ENCODE measurements at regions not wholly inside any gene's neighbourhood (a gene's known extent, or its start where the extent isn't known, plus 50 kb on each side); places are given as distances from the start of the nearest gene placed in this dataset.

DNA sequence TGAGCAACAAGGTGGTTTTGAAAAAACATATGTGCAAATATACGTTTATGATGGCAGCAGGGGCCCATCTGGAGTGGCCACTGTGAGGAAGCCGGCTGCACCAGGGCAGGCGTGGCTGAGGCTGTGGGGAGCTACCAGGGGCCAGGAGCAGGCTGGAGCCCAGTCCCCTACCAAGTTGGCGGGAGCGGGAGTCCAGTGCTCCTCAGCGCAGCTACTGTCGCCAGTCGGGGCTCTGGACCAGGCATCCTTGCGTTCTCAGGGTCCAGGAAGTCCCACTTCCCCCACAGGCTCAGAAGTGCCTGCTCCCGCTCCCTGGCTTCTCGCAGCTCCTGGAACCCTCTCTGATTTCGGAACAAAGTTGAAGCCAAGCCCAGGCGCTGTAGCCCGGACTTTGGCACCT lies 1377.5 kb upstream of the FLRT2 start:
- TF ChIP-seq, protein P1, sequence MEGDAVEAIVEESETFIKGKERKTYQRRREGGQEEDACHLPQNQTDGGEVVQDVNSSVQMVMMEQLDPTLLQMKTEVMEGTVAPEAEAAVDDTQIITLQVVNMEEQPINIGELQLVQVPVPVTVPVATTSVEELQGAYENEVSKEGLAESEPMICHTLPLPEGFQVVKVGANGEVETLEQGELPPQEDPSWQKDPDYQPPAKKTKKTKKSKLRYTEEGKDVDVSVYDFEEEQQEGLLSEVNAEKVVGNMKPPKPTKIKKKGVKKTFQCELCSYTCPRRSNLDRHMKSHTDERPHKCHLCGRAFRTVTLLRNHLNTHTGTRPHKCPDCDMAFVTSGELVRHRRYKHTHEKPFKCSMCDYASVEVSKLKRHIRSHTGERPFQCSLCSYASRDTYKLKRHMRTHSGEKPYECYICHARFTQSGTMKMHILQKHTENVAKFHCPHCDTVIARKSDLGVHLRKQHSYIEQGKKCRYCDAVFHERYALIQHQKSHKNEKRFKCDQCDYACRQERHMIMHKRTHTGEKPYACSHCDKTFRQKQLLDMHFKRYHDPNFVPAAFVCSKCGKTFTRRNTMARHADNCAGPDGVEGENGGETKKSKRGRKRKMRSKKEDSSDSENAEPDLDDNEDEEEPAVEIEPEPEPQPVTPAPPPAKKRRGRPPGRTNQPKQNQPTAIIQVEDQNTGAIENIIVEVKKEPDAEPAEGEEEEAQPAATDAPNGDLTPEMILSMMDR (IDR thresholded peaks at IDR 0.05): no peak
- TF ChIP-seq, protein P2, sequence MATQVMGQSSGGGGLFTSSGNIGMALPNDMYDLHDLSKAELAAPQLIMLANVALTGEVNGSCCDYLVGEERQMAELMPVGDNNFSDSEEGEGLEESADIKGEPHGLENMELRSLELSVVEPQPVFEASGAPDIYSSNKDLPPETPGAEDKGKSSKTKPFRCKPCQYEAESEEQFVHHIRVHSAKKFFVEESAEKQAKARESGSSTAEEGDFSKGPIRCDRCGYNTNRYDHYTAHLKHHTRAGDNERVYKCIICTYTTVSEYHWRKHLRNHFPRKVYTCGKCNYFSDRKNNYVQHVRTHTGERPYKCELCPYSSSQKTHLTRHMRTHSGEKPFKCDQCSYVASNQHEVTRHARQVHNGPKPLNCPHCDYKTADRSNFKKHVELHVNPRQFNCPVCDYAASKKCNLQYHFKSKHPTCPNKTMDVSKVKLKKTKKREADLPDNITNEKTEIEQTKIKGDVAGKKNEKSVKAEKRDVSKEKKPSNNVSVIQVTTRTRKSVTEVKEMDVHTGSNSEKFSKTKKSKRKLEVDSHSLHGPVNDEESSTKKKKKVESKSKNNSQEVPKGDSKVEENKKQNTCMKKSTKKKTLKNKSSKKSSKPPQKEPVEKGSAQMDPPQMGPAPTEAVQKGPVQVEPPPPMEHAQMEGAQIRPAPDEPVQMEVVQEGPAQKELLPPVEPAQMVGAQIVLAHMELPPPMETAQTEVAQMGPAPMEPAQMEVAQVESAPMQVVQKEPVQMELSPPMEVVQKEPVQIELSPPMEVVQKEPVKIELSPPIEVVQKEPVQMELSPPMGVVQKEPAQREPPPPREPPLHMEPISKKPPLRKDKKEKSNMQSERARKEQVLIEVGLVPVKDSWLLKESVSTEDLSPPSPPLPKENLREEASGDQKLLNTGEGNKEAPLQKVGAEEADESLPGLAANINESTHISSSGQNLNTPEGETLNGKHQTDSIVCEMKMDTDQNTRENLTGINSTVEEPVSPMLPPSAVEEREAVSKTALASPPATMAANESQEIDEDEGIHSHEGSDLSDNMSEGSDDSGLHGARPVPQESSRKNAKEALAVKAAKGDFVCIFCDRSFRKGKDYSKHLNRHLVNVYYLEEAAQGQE (IDR thresholded peaks at IDR 0.05; ENCODE audit: insufficient read depth in 1 of 2, low read depth in 2 of 2, low read length in 1 of 2): no peak
- TF ChIP-seq TCF7L2 (IDR thresholded peaks at IDR 0.05; ENCODE audit: low read depth, low read length): no peak
- TF ChIP-seq POLR2AphosphoS5 (IDR thresholded peaks at IDR 0.05; ENCODE audit: low read depth, low read length): no peak
